ENCODE measurements at regions not wholly inside any gene's neighbourhood (a gene's known extent, or its start where the extent isn't known, plus 50 kb on each side); places are given as distances from the start of the nearest gene placed in this dataset.

- no peak for DNase-seq (ENCODE audit: low read depth)
- TF ChIP-seq CTCF (IDR thresholded peaks at IDR 0.05; ENCODE audit: control insufficient read depth, extremely low read depth, insufficient read depth), result no peak
- no peak overlapping the region for H3K4me3 ChIP-seq (ENCODE audit: low read depth, low read length)
Measured at GRCh38 chr12:91852634-91853033, 293.0 kb downstream of the BTG1 start.

GRCh38 chr12:91851741-91852477 is 293.7 kb downstream of the BTG1 start:
- TF ChIP-seq CTCF (IDR thresholded peaks at IDR 0.05; ENCODE audit: control insufficient read depth, extremely low read depth, insufficient read depth), result no peak
- DNase-seq (ENCODE audit: low read depth), result no peak
- no peak overlapping the region for H3K4me3 ChIP-seq (ENCODE audit: low read depth, low read length)

GRCh38 chr12:91846466-91847055 is 299.1 kb downstream of the BTG1 start:
- no peak for DNase-seq (ENCODE audit: low read depth)
- H3K4me3 ChIP-seq (ENCODE audit: low read depth, low read length), result no peak overlapping the region
- TF ChIP-seq CTCF (IDR thresholded peaks at IDR 0.05; ENCODE audit: control insufficient read depth, extremely low read depth, insufficient read depth), result no peak

- H3K4me3 ChIP-seq (ENCODE audit: low read depth, low read length), result no peak overlapping the region
- DNase-seq (ENCODE audit: low read depth), result no peak
- TF ChIP-seq CTCF (IDR thresholded peaks at IDR 0.05; ENCODE audit: control insufficient read depth, extremely low read depth, insufficient read depth), result no peak
Measured at GRCh38 chr12:91845365-91845764, 300.3 kb downstream of the BTG1 start.

GRCh38 chr12:91841822-91842221 is 303.8 kb downstream of the BTG1 start:
- DNase-seq (ENCODE audit: low read depth), result no peak
- no peak overlapping the region for H3K4me3 ChIP-seq (ENCODE audit: low read depth, low read length)
- no peak for TF ChIP-seq CTCF (IDR thresholded peaks at IDR 0.05; ENCODE audit: control insufficient read depth, extremely low read depth, insufficient read depth)

- no peak for TF ChIP-seq CTCF (IDR thresholded peaks at IDR 0.05; ENCODE audit: control insufficient read depth, extremely low read depth, insufficient read depth)
- H3K4me3 ChIP-seq (ENCODE audit: low read depth, low read length), result no peak overlapping the region
- DNase-seq (ENCODE audit: low read depth), result no peak
Measured at GRCh38 chr12:91836696-91837095, 308.9 kb downstream of the BTG1 start.

GRCh38 chr12:91836264-91836663 is 309.4 kb downstream of the BTG1 start:
- H3K4me3 ChIP-seq (ENCODE audit: low read depth, low read length), result no peak overlapping the region
- no peak for DNase-seq (ENCODE audit: low read depth)
- no peak for TF ChIP-seq CTCF (IDR thresholded peaks at IDR 0.05; ENCODE audit: control insufficient read depth, extremely low read depth, insufficient read depth)
